ENCODE measurements at regions not wholly inside any gene's neighbourhood (a gene's known extent, or its start where the extent isn't known, plus 50 kb on each side); places are given as distances from the start of the nearest gene placed in this dataset.

DNA sequence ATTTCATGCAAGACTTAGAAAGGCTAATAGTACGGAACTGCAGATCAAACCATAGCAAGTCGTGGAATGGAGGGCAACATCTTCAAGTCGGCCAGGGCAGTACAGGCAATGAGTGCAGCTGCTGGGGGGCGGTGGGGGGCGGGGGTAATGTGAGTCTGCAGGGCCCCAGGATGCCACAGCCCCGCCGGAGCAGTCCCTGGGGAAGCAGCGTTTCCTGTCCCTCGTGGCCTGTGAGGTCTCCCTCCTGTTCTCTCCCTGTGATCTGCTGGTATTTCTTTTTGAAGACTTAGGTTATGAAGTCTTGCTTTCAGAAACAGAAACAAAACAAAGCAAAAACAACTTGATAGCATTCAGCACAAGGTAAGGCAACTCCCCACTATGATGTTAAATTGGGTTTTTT lies 351.9 kb downstream of the FOXA2 start:
- no peak for DNase-seq (ENCODE audit: low read depth)
- H3K4me3 ChIP-seq (ENCODE audit: low read length) = no peak overlapping the region
- TF ChIP-seq, protein P1, sequence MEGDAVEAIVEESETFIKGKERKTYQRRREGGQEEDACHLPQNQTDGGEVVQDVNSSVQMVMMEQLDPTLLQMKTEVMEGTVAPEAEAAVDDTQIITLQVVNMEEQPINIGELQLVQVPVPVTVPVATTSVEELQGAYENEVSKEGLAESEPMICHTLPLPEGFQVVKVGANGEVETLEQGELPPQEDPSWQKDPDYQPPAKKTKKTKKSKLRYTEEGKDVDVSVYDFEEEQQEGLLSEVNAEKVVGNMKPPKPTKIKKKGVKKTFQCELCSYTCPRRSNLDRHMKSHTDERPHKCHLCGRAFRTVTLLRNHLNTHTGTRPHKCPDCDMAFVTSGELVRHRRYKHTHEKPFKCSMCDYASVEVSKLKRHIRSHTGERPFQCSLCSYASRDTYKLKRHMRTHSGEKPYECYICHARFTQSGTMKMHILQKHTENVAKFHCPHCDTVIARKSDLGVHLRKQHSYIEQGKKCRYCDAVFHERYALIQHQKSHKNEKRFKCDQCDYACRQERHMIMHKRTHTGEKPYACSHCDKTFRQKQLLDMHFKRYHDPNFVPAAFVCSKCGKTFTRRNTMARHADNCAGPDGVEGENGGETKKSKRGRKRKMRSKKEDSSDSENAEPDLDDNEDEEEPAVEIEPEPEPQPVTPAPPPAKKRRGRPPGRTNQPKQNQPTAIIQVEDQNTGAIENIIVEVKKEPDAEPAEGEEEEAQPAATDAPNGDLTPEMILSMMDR (conservative IDR thresholded peaks at IDR 0.05; ENCODE audit: low read length) = no peak

DNA sequence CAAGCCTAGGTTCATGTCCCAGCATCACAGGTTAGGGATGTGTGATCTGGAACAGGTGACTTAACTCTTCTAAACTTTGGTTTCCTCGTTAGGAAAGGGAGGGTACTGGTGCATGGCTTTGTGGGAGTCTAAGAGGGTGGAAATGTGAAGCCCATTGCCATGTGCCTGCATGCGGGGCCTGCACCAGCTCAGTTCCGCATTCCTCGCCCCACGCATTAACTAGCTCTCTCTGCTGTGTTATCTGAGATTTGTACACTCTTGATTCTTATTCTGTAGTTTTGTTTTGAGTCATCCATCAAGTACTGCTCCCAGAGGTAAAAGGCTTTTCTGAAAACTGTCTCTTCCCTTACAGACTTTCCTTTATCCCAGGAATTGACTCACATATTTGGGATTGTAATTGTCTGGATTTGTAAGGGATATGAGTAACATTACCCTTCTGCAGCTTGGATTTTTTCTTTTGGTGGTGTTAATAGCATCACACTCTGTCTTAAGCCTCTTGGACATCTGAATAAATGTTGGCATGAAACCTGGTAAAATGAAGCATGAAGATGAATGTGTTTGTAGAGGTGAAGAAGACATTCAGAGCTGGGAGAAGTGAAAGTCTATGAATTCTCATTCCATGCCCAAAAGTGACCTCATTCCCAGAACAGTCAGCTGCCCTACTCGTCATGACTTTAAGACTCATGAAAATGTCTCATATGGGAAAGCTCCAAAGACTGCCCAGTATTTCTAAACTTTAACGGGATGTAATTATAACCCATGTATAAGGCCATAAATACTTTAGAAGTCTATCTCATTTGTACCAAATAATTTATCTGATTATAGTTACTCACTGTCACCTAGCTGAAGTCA lies 357.3 kb downstream of the FOXA2 start:
- H3K4me3 ChIP-seq (ENCODE audit: low read length) = no peak overlapping the region
- TF ChIP-seq, protein P1 (conservative IDR thresholded peaks at IDR 0.05; ENCODE audit: low read length) = no peak
- DNase-seq (ENCODE audit: low read depth) = no peak

DNA sequence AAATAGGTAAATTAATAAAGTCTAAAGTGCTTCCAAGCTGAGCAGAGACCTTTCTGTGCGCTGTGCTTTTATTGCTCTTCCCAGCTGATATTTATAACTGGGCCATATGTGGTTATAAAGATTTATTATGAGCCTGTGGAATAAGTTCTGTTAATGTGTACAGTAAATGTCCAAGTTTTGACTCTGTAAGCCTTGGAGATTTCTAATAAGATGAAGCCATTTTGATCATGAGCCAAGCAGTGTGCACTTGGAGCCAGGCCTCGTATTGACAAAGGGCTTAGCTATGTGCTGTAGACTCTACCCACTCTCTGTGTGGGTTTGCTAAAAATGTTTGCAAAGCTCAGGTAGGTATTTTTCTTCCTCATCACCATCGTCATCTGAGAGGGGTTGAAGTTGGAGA lies 361.1 kb downstream of the FOXA2 start:
- DNase-seq (ENCODE audit: low read depth) = no peak
- no peak overlapping the region for H3K4me3 ChIP-seq (ENCODE audit: low read length)
- TF ChIP-seq, protein P1 (conservative IDR thresholded peaks at IDR 0.05; ENCODE audit: low read length) = no peak

DNA sequence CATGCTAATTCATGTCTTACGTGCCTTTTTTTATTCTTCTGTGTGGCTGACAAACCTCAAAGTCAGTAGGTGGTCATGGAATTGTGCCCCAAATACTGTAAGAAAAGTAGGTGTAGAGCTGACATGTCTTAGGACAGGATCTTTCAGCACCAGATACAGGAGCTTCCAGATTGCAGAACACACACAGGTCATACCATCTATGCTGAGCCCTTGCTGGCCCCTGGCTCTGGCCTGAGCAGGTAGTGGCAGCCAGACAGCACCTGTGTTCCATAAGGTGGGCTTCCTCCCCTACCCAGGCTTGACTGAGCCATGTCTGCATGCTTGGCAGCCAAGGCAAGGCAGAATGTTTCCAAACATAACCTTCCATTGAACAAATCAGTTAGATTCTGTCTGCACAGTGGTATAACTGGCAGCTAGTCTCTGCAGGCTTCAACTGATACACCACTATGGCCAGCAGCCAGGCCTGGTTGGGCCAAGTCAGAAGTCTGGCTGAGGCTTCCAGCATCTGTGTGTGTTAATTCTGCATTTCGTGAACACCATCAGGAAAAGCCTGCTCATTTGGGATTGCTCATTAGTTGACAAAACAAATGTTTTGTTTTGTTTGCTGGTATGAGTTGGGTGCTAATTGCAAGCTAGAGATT lies 366.5 kb downstream of the FOXA2 start:
- H3K4me3 ChIP-seq (ENCODE audit: low read length) = no peak overlapping the region
- TF ChIP-seq, protein P1 (conservative IDR thresholded peaks at IDR 0.05; ENCODE audit: low read length) = no peak
- DNase-seq (ENCODE audit: low read depth) = no peak

DNA sequence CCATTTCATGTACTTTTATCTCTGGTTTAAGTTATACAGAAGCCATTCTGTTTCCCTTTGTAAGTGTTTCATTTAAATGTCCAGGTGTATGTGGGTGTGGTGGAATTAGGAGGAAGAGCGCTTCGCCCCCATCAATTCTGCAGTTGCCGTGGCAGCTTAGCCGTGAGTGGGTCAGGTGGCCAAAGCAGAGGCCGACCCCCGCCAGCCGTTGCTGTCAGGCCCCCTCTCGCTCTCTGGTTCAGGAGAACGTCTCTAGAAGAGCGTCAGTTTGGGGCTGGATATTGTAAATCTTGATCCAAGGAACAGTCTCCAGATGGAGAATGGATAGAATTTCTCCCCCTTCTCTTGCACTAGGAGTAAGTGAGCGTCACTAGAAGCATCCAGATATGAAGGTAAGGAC lies 367.4 kb downstream of the FOXA2 start:
- TF ChIP-seq, protein P1 (conservative IDR thresholded peaks at IDR 0.05; ENCODE audit: low read length) = no peak
- DNase-seq (ENCODE audit: low read depth) = no peak
- no peak overlapping the region for H3K4me3 ChIP-seq (ENCODE audit: low read length)

DNA sequence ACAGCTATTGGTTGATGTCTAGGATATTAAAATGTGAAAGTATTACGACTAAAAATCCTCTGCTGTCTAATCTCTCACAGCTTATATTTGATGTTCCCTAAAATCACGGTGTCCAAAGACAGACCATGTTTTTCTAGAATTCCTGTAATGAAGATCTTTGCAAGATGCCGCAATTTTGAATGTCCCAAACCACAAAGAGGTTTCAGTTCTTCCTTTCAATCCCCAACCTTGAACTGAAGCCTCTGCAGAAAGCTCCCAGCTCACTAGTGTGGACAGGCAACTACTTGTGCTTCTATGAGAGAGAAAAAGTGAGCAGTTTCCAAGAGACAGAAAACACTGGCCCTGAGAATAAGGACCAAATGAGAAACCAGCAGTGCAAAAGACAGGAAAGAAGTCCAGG lies 370.1 kb downstream of the FOXA2 start:
- no peak for DNase-seq (ENCODE audit: low read depth)
- H3K4me3 ChIP-seq (ENCODE audit: low read length) = no peak overlapping the region
- TF ChIP-seq, protein P1 (conservative IDR thresholded peaks at IDR 0.05; ENCODE audit: low read length) = no peak

DNA sequence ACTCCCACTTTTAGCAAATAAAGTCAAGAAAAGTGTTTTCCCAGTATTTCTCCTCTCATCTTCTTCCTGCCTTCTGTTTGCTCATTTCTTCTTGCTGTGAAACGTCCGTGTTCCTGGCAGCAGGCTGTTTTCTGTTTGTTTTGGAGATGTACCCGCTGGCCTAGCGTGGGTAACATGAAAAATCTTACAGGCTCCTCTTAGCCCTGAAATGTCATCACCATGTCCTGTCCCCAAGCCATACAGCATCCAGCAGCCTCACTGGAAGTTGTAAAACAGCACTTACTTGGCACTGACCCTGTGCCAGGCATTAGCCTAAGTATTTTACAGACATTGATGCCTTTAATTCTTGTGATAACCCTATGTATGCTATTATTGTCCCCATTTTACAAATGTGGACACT lies 371.1 kb downstream of the FOXA2 start:
- TF ChIP-seq, protein P1 (conservative IDR thresholded peaks at IDR 0.05; ENCODE audit: low read length) = no peak
- no peak for DNase-seq (ENCODE audit: low read depth)
- H3K4me3 ChIP-seq (ENCODE audit: low read length) = no peak overlapping the region
